Coronary artery (tissue), 2 donors: ENCODE measurements at regions not wholly inside any gene's neighbourhood (a gene's known extent, or its start where the extent isn't known, plus 50 kb on each side); places are given as distances from the start of the nearest gene placed in this dataset.
A peak's percentile ranks its signal among the peaks of the same experiment; 100 is the strongest.

Experiments
- DNase-seq: peaks from one replicate; pipeline ENCODE4 v3.0.0-alpha.2; 2017; ENCODE audit warnings: low spot score
- H3K27ac ChIP-seq, 2 donors: fragments of 200-600 bp; sonication (generic); one replicate each; pipeline ENCODE4 v1.5.1; 2016 to 2019
- H3K4me3 ChIP-seq: fragments of 200-600 bp; sonication (generic); 2 replicates; pipeline ENCODE4 v1.5.1; 2016; ENCODE audit warnings: mild to moderate bottlenecking, moderate library complexity
- CTCF ChIP-seq: fragments of 200-600 bp; sonication (generic); IDR thresholded peaks from one replicate; pipeline ENCODE4 v1.5.1; 2019; ENCODE audit warnings: antibody characterized with exemption

GRCh38 chr16:73796241-73796640, 500.4 kb upstream of the PSMD7 start:
- DNase-seq, result no peak
- Histone ChIP-seq H3K4me3 (peak overlapping the region; percentile 20), H3K27ac (peak overlapping the region; percentile 36 to 75)
- TF ChIP-seq CTCF, result no peak

- DNase-seq, result no peak
- Histone ChIP-seq H3K27ac (peak overlapping the region; percentile 36 to 73), H3K4me3 (no peak overlapping the region)
- TF ChIP-seq CTCF, result no peak
Observed at GRCh38 chr16:73794994-73795393, 501.6 kb upstream of the PSMD7 start.

GRCh38 chr16:73793871-73794437, 502.7 kb upstream of the PSMD7 start:
- no peak for DNase-seq

GRCh38 chr16:73793260-73793659, 503.4 kb upstream of the PSMD7 start:
- TF ChIP-seq CTCF, result no peak
- no peak overlapping the region for H3K4me3 ChIP-seq
- H3K27ac ChIP-seq, result peak overlapping the region in 1 of 2 donors; percentile 73
- DNase-seq, result no peak

More at GRCh38 chr16:73793871-73794437, 502.7 kb upstream of the PSMD7 start:
- Histone ChIP-seq H3K4me3 (no peak overlapping the region), H3K27ac (peak overlapping the region in 1 of 2 donors; percentile 73)
- TF ChIP-seq CTCF, result no peak

GRCh38 chr16:73792199-73793020, 504.2 kb upstream of the PSMD7 start:
- H3K4me3 ChIP-seq, result no peak overlapping the region
- DNase-seq, result no peak
- H3K27ac ChIP-seq, result peak overlapping the region in 1 of 2 donors; percentile 73
- TF ChIP-seq CTCF, result no peak

- TF ChIP-seq CTCF, result no peak
- H3K27ac ChIP-seq, result no peak overlapping the region
Observed at GRCh38 chr16:73781297-73781696, 515.3 kb upstream of the PSMD7 start.

GRCh38 chr16:73778887-73779286, 517.7 kb upstream of the PSMD7 start:
- DNase-seq, result no peak
- Histone ChIP-seq H3K27ac (no peak overlapping the region), H3K4me3 (no peak overlapping the region)
- no peak for TF ChIP-seq CTCF

More at GRCh38 chr16:73781297-73781696, 515.3 kb upstream of the PSMD7 start:
- no peak overlapping the region for H3K4me3 ChIP-seq
- no peak for DNase-seq
